ENCODE measurements at regions not wholly inside any gene's neighbourhood (a gene's known extent, or its start where the extent isn't known, plus 50 kb on each side); places are given as distances from the start of the nearest gene placed in this dataset.

DNA sequence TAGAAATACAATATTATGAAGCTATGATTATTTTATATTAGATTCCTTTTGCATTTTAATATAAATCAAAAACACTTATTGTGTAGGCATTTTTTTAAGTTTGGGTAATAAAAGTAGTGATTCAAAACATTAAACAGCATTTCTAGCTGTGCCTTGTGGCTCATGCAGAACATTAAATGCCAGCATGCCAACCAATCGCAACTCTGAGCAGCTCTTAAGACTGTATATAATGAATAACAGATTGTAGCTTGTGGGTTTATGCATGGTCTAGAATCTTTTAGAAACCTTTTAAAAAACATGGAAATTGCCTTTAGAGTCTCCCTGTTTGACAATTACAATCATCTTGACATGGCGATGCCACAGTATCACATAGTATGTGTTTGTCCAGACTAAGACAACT, 903.8 kb downstream of the EFNA5 start:
- TF ChIP-seq POLR2AphosphoS5 (IDR thresholded peaks at IDR 0.05): no peak
- TF ChIP-seq, protein P1, sequence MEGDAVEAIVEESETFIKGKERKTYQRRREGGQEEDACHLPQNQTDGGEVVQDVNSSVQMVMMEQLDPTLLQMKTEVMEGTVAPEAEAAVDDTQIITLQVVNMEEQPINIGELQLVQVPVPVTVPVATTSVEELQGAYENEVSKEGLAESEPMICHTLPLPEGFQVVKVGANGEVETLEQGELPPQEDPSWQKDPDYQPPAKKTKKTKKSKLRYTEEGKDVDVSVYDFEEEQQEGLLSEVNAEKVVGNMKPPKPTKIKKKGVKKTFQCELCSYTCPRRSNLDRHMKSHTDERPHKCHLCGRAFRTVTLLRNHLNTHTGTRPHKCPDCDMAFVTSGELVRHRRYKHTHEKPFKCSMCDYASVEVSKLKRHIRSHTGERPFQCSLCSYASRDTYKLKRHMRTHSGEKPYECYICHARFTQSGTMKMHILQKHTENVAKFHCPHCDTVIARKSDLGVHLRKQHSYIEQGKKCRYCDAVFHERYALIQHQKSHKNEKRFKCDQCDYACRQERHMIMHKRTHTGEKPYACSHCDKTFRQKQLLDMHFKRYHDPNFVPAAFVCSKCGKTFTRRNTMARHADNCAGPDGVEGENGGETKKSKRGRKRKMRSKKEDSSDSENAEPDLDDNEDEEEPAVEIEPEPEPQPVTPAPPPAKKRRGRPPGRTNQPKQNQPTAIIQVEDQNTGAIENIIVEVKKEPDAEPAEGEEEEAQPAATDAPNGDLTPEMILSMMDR (IDR thresholded peaks at IDR 0.05): no peak

All from stomach (tissue), 4 donors.